Activated T-cell treated with anti-CD3 and anti-CD28 coated beads for 24 hours (primary cell): ENCODE measurements at regions not wholly inside any gene's neighbourhood (a gene's known extent, or its start where the extent isn't known, plus 50 kb on each side); places are given as distances from the start of the nearest gene placed in this dataset.

Source experiments
- DNase-seq: peaks from one replicate; pipeline ENCODE4 v3.0.0-alpha.2; 2020; ENCODE audit warnings: low read depth

- DNase-seq = no peak
Measured at GRCh38 chr20:58000861-58001260, 227.6 kb downstream of the ANKRD60 start.

GRCh38 chr20:57999465-58000111 lies 228.9 kb downstream of the ANKRD60 start:
- no peak for DNase-seq

GRCh38 chr20:57998981-57999464 lies 229.4 kb downstream of the ANKRD60 start:
- DNase-seq = no peak

GRCh38 chr20:57998276-57998675 lies 230.2 kb downstream of the ANKRD60 start:
- DNase-seq = no peak

GRCh38 chr20:57996936-57997890 lies 231.2 kb downstream of the ANKRD60 start:
- DNase-seq = no peak

GRCh38 chr20:57996465-57996864 lies 232.0 kb downstream of the ANKRD60 start:
- no peak for DNase-seq

- DNase-seq = no peak
Measured at GRCh38 chr20:57995381-57995977, 233.0 kb downstream of the ANKRD60 start.

- DNase-seq = no peak
Measured at GRCh38 chr20:57993716-57994431, 234.6 kb downstream of the ANKRD60 start.

- no peak for DNase-seq
Measured at GRCh38 chr20:57991211-57991881, 237.1 kb downstream of the ANKRD60 start.

GRCh38 chr20:57990396-57990987 lies 238.0 kb downstream of the ANKRD60 start:
- DNase-seq = no peak

- no peak for DNase-seq
Measured at GRCh38 chr20:57988828-57989227, 239.6 kb downstream of the ANKRD60 start.

- DNase-seq = no peak
Measured at GRCh38 chr20:57988422-57988821, 240.0 kb downstream of the ANKRD60 start.

- no peak for DNase-seq
Measured at GRCh38 chr20:57987659-57988058, 240.8 kb downstream of the ANKRD60 start.

GRCh38 chr20:57986666-57987065 lies 241.8 kb downstream of the ANKRD60 start:
- no peak for DNase-seq

- DNase-seq = no peak
Measured at GRCh38 chr20:57985278-57985677, 243.2 kb downstream of the ANKRD60 start.

GRCh38 chr20:57983082-57983481 lies 245.4 kb downstream of the ANKRD60 start:
- no peak for DNase-seq

- no peak for DNase-seq
Measured at GRCh38 chr20:57980506-57980905, 247.9 kb downstream of the ANKRD60 start.

GRCh38 chr20:57977569-57977968 lies 250.9 kb downstream of the ANKRD60 start:
- no peak for DNase-seq

GRCh38 chr20:57977141-57977540 lies 251.3 kb downstream of the ANKRD60 start:
- no peak for DNase-seq

- no peak for DNase-seq
Measured at GRCh38 chr20:57974863-57975262, 253.6 kb downstream of the ANKRD60 start.

- no peak for DNase-seq
Measured at GRCh38 chr20:57973886-57974285, 254.6 kb downstream of the ANKRD60 start.
